Suppressor macrophage treated with lipopolysaccharide for 1 hour (primary cell): ENCODE measurements at regions not wholly inside any gene's neighbourhood (a gene's known extent, or its start where the extent isn't known, plus 50 kb on each side); places are given as distances from the start of the nearest gene placed in this dataset.
"Not testable (repeated sequence)": the region's sequence is repeated elsewhere in the genome, so short reads cannot be mapped to it uniquely, and the experiment has no call there.

ENCODE experiments used
- DNase-seq, 3 donors: peaks; one replicate each; pipeline ENCODE4 v3.0.0-alpha.2; 2020 to 2022

DNA sequence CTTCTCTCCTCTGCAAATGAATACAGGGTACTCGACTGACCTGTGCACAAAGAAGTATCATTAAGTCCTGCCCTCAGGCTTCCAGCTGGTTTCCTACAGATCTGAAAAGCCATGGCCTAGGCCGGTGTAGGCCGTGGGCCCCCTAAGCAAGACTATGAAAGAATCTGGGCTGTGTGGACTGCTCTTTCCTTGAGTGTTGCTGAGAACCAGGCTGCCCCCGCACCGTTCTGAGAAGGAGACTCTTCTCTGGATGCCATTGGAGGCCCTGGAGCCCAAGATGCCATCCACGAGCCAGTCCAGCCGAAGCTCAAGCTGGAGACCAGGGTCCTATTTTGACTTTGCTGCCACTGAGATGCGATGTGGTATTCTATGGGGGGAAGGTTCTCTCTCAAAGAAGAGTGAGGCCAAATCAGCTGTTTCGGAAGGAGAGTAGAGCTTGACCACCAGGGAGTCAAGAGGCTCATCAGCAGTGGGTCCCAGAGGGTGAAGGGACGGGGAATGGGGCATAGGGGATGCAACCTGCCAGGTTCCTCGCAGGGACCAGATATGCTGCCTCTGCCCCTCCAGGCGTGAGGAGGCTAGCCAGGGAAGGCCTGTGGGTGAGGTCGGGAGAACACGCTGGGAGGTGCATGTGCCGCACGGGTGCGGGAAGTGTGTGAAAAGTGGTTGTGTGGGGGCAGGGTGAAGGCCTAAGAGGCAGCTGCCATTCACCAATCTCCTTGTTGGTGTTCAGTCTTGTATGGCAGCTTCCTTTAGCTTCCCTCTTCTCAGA lies 96.4 kb upstream of the B3GAT1 start:
- no peak for DNase-seq

DNA sequence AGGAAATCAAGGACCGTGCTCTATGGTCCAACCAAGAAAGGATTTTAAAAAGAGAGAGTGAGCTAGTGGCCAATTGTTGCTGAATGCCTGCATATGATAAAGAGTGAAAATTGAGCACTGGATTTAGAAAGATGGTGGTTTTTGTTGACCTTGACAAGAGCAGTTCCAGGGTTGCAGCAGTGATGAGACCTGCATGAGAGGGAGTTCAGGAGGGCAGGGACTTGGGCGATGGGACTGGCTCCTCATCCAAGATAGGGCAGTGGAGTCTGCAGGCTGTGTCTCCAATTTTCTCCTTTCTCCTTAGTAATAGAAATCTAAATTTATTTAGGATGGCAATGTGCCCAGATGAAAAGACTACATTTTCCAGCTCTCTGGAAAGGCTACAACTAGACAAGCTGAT lies 94.0 kb upstream of the B3GAT1 start:
- no peak for DNase-seq

DNA sequence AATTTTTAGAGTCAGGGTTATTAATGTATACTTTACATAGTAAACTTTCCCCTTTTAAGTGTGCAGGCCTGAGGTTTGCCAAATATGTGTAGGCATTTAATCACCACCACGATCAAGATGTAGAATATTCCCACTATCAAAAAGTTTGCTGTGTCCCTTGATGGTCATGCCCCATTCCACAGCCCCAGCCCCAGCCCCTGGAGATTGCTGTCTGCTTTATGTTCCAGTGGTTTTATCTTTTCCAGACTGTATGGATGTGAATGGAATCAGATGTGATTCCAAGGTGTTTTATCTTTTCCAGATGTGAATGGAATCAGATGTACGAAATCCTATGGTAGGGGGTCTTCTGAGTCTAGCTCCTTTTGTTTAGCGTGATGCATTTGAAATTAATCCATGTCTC lies 93.1 kb upstream of the B3GAT1 start:
- DNase-seq, result no peak

DNA sequence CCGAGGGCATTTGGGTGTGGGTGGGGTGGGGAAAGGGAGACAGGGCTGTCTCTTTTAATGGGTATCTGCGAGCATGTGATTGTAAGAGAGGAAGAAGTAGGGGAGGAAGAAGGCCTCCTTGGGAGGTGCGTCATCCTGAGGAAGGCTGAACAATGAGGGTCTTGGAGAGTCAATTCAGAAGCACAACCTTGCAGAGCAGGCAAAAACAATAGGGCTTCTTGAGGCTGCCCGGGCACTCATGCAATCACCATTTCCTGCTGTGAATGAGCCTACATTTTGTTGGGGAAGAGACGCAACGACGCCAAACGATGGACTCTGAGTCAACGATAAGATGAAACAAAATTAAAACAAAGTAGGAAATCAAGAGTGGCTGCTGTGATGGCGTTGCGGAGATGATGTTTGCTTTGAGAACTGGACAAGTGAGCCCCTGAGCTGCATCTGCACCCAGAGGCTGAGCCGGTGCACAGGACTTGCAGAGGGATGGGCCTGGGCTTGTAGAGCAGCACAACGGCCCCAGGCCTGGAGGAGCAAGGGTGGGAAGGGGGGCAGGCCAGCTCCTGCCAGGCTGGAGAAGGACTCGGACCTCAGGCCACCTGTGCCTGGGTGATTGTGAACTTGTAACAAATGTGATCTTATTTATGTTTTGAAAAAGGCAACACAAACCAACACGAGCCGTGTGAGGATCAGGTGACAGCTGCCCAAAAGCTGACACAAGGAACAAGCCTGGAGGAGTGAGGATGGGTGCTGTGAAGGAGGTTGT lies 92.3 kb upstream of the B3GAT1 start:
- DNase-seq, result no peak

DNA sequence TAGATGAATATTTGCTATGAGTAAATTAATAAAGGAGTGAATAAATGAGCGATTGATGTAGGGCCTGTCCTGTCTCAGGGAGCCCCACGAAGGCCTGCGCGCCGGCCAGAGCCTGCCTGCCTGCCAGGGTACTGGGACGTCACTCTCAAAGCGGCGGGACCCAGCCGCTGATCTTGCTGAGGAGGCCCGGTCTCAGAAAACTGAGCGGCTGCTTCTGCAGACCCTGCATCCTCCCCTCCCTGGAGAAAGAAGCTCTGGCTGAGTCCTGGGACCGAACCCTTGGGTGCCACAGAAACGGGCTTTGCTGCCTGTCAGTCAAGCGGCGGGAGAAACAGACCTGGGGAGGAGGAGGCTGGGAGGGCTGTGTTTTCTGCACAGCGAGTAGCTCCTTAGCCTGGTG lies 91.6 kb upstream of the B3GAT1 start:
- no peak for DNase-seq

DNA sequence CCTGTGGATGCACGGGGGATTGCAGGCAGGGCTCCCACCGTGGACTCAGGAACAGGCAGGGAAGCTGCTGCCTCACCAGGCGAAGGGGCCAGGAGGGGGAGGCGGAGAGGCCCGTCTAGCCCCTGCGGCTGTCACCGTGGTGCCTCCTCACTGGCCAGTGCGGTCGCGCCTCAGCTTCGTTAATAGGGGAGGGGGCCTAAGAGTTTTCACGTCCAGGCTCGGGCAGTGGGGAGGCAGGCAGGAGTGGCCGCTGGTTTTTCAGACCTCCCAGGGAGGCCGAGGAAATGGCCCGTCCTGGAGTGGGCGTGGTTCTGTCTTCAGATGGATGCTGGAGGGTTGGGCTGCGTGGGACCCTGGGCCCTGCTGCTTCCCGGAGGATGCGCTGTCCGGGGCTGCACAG lies 91.1 kb upstream of the B3GAT1 start:
- no peak for DNase-seq

DNA sequence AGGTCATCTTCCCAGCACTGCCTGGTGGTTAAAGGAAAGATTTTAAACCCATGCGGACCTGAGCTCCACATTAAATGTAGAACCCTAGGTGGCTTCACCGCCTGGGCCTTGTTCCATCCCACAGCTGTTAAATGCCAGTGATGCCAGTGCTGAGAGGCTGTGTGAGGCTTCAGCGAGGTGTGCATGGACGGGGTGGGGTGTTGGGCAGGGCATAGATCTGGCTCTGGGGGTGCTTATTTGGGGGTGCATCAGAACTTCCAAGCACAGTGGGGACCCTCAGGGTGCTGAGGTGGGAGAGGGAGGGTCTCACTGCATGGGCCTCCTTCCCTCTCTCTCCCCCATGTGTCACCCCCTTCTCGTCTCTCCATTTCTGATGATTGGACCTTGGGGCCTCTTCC lies 90.1 kb upstream of the B3GAT1 start:
- DNase-seq, result no peak

DNA sequence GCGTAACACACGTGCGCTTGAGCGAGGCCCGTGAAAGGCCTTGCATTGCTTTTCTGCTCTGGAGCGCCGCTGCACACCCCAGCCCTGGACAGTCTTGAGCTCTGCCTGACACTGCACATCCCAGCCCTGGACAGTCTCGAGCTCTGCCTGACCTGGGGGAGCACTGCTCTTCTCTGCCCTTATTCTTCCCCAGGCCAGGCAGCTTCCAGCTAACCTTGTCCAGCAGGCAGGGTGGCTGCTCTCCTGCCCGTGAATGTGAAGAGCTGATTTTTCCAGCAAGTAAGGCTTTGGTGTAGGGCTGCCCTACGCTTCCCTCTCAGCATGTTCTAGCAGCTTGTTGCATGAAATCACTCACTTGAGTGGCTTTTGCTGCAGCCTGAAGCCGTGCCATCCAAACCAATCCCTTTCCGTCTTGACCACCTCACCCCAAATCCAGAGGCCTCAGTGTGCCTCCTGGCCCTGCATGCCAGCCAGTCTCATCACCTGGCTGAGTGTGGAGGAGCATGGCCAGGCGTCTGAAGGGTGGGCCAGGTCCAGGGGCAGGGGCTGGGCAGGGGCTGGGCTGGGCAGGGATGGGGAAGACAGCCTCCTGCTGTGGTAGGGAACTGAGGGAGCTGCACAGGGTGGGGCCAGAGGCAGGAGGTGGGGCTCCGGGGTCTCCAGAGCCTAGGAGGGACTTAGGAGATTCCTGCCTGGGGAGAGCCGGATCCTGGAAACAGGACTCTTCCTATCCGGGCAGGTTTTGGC lies 89.5 kb upstream of the B3GAT1 start:
- no peak for DNase-seq

DNA sequence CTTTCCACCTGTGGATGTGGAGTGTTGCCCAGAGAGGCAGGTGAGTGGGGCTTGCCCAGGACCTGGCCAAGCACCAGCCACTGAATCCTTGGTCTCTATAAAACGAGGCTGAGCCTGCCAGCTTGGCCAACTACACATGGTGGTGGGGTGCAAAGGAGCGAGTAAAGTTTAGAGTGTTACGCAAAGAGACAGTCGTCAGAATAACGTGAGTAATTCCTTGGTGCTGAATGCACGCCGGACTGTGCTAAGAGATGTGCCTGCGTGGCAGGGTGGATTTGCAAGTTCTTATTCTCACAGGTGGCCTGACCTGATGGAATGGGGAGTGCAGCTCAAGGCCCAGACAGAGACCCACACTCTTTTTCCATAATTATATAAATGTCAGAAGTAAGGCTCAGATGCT lies 88.6 kb upstream of the B3GAT1 start:
- no peak for DNase-seq

DNA sequence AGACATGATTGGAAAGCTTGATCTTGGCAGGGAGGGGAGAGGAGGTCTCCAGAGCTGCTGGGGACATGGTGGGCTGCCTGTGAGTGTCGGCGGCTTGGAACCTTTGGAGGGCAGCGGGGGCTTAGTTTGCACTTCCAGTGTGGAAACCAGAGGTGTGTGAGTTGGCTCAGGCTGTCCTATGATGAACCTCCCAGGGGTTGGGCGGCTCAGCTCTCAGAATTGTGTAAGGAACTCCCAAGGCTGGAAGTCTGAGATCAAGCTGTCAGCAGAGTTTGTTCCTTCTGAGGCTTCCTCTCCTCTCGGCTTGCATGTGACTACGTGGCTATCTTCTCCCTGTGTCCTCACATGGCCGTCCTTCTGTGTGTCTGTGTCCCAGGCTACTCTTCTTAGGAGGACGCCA lies 87.9 kb upstream of the B3GAT1 start:
- DNase-seq, result no peak

DNA sequence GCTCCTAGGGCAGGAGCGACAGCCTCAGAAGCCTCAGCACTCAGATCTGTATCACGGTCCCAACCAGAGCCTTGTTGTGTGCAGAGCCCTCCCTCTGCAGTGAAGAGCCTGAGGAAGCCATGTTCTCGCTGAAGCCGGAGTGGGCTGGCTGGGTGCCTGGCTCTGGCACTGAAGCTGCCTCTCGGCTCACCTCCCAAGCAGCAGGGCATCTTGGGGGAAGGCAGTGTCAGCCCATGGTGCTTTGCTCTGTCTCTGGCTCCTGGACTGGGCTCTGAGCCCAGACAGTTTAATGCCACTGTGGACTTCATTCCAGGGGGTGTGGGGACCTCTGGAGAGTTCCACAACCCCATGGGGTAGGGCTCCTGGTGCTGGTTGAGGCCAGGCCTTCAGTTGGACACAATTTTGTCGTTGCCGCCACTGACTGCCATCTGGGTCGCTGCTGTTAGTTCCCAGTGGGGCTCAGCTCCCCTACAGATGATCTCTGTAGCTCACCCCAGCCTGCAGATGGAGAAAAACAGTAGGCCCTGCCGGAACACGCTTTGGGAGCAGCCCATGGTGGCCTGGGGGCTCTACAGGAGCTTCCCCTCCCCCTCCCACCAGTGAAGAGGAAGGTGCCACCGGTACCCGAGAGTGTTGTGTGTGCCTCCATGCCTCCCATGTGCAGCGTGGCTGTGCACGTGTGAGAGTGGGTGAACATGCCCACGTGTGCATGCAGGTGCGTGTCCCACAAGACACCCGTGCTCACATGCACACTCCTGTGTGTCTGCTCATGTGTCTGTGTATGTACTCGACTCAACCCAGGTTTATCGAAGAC lies 86.5 kb upstream of the B3GAT1 start:
- DNase-seq, result no peak

DNA sequence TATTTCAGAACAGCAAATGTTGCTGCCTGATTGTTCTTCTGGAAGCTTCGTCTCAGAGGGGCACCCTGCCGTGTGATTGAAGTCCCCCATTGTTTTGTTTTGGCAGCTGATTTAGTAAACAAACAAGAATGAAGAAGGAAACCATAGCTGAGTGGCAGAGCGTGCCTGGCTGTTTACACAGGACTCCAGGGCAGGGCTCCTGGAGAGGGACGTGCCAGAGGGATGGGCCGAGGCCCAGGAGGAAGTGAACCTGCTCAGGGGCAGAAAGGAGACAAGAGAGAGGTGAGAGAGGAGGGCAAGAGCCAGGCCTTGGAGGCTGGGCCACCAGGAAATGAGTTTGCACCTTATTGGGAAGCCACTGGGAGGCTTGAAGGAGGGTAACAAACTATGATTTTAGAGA lies 85.5 kb upstream of the B3GAT1 start:
- no peak for DNase-seq

DNA sequence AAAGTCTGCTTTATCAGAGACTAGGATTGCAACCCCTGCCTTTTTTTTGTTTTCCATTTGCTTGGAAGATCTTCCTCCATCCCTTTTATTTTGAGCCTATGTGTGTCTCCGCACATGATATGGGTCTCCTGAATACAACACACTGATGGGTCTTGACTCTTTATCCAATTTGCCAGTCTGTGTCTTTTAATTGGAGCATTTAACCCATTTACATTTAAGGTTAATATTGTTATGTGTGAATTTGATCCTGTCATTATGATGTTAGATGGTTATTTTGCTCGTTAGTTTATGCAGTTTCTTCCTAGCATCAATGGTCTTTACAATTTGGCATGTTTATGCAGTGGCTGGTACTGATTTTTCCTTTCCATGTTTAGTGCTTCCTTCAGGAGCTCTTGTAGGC lies 84.0 kb upstream of the B3GAT1 start:
- not testable (repeated sequence) for DNase-seq

DNA sequence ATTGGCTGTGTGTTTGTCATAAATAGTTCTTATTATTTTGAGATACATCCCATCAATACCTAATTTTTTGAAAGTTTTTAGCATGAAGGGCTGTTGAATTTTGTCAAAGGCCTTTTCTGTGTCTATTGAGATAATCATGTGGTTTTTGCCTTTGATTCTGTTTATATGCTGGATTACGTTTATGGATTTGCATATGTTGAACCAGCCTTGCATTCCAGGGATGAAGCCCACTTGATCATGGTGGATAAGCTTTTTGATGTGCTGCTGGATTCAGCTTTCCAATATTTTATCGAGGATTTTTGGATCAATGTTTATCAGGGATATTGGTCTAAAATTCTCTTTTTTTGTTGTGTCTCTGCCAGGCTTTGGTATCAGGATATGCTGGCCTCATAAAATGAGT lies 82.4 kb upstream of the B3GAT1 start:
- not testable (repeated sequence) for DNase-seq

DNA sequence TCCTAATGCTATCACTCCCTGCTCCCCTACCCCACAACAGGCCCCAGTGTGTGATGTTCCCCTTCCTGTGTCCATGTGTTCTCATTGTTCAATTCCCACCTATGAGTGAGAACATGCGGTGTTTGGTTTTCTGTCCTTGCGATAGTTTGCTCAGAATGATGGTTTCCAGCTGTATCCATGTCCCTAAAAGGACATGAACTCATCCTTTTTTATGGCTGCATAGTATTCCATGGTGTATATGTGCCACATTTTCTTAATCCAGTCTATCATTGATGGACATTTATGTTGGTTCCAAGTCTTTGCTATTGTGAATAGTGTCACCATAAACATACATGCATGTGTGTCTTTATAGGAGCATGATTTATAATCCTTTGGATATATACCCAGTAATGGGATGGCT lies 80.4 kb upstream of the B3GAT1 start:
- DNase-seq, result not testable (repeated sequence)

DNA sequence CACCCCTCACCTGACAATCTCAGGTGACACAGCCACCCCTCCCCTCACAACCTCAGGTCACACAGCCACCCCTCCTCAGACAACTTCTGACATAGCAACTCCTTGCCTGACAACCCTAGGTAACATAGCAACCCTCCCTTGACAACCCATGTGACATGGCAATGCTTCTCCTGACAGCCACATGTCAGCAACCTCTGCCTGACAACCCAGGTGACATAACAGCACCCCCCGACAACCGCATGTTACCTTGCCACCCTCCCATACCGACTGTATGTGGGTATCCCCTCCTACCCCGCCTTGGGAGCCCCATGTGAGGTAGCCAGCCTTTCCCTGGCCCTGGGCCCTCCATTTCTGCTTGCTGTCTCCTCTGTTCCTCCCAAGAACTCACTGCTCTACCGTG lies 77.7 kb upstream of the B3GAT1 start:
- no peak for DNase-seq

DNA sequence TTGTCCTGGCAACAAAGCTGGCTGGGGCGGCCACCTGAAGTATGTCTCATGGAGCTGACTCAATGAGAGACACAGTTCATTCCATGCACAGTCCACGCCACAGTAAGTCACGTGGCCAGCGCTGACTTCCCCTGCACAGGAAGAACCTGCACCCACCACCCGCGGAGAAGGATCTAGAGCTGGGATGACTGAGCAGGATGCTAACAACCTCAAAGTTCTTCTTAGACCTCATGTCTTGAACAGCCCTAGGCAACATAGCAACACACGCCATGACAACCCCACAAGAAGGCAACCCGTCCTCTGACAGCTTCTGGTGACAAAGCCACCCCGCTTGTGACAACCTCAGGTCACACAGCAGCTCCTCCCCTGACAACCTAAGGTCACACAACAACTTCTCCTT lies 76.9 kb upstream of the B3GAT1 start:
- no peak for DNase-seq

DNA sequence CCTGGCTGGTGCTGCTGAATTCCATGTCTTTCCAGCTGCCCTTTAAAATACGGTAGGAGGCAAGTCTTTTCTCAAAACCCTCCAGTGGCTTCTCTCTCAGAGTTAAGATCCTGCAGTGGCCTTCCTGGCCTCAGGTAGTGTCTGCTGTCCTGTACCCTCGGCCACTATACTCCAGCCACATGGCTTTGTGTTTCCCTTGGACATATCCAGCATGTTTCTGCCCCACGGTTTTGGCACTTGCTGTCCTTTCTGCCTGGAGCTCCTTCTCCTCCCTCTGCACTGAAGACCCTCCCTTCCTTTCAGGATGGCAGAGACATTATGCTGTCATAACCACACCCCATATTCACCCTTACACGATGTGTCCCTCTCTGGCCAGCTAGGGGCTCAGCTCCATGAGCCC lies 76.5 kb upstream of the B3GAT1 start:
- DNase-seq, result no peak

DNA sequence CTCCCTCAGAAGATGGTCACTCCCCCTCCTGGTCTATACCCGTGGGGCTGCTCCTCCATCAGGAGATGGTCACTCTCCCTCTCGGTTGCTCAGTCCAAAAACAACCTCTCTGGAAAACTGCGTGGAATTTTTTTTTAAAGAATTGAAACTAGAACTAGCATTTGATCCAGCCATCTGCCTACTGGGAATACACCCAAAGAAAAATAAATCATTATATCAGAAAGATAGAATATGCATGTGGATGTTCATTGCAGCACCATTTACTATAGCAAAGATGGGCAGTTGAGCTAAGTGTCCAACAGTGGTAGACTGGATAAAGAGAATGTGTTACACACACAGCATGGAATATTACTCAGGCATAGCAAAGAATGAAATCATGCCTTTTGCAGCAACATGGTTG lies 75.7 kb upstream of the B3GAT1 start:
- no peak for DNase-seq

DNA sequence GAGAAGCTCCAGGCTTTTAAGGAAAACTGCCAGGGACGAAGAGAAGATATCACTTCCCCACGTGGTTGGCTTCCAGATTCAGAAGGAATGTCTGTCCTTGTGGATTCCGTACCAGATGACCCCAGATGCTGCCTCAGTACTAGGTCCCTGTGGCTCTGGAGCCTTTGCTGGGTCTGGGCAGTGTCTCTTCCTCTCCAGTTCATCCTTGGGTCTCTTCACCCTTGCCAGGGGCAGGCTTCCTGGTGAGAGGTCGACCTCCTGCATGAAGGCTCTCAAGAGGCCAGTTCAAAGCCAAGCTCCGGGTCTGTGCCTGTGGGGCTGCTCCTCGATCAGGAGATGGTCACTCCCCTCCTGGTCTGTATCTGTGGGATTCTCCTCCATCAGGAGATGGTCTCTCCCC lies 74.7 kb upstream of the B3GAT1 start:
- DNase-seq, result no peak

DNA sequence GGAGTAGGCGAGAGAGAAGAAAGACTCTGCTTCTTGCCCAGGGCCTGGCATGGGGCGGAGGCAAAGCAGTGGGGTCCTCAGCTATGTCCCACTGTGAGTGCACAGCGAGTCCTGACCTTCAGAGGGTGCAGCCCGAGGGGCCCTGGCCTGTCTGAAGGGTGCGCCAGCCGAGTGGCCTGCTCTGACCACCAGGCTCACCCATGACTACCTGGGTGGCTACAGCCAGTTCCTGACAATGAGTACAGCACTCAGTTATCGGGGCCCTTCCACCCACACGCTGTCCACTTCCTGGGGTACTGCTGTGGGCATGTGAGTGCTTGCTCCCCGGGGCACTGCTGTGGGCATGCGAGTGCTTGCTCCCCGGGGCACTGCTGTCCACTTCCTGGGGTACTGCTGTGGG lies 74.1 kb upstream of the B3GAT1 start:
- no peak for DNase-seq

DNA sequence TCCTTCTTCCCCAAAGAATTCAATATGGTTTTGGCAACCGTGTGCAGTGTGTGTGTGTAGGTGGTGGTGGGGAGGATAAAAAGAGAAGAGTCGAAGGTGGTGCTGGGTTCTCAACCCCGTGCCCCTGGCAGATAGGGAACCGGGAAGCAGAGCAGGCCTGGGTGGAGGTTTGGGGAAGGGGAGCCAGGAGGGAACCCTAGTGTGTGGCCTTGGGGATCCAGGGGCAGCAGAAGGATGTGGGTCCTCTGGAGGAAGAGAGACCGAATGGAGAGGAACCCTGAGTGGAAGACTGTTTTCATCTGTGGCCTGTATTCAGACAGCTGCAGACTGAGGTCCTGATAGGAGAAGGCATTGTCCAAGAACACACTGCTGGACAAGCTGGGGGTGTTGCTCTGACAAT lies 73.3 kb upstream of the B3GAT1 start:
- DNase-seq, result no peak

DNA sequence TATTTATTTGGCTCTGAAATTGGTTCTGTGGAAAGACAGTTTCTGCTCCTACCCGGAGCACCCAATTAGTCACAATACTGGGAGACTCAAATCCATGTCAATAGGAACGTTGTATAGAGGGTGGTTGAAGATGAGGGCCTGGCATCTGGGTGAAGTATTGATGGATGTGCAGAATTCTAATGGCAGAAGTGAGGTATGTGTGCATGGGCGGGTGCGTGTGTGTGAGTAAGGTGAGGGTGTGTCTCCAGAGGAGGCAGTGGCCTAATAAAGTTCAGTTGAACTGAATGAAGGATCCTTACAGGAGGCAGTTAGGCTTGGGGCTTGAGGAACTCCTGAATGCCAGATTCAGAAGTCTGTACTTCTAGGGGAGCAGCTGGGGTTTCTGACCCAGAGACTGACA lies 71.8 kb upstream of the B3GAT1 start:
- no peak for DNase-seq
